Mesenchymal stem cell (in vitro differentiated cells and primary cell): ENCODE measurements at regions not wholly inside any gene's neighbourhood (a gene's known extent, or its start where the extent isn't known, plus 50 kb on each side); places are given as distances from the start of the nearest gene placed in this dataset.

ENCODE experiments used
- DNase-seq: peaks from one replicate; pipeline ENCODE4 v3.0.0-alpha.2; 2013
- H2AFZ ChIP-seq: one replicate; pipeline ENCODE4 v1.6.1; 2013; ENCODE audit warnings: low read depth, mild to moderate bottlenecking, control low read depth, inconsistent platforms, low read length, moderate library complexity
- H2AK5ac ChIP-seq: 2 replicates; pipeline ENCODE4 v1.6.1; 2013; ENCODE audit warnings: low read length, moderate library complexity, mild to moderate bottlenecking, inconsistent platforms; ENCODE audit not compliant: severe bottlenecking
- H2BK120ac ChIP-seq: one replicate; pipeline ENCODE4 v1.6.1; 2013; ENCODE audit warnings: low read depth, mild to moderate bottlenecking, inconsistent platforms, low read length, moderate library complexity
- H2BK12ac ChIP-seq, 2 experiments: one replicate each; pipeline ENCODE4 v1.6.1; 2013; ENCODE audit warnings: inconsistent platforms in 2 of 2, low read length in 2 of 2, mild to moderate bottlenecking in 2 of 2, moderate library complexity in 2 of 2, control low read depth in 1 of 2
- H2BK15ac ChIP-seq: one replicate; pipeline ENCODE4 v1.6.1; 2013; ENCODE audit warnings: mild to moderate bottlenecking, low read depth, inconsistent platforms; ENCODE audit not compliant: poor library complexity, severe bottlenecking
- H2BK5ac ChIP-seq: 2 replicates; pipeline ENCODE4 v1.6.1; 2013; ENCODE audit warnings: low read depth, mild to moderate bottlenecking, low read length, control low read depth, inconsistent platforms; ENCODE audit not compliant: poor library complexity, severe bottlenecking
- H3K14ac ChIP-seq, 2 experiments: one replicate each; pipeline ENCODE4 v1.6.1; 2013; ENCODE audit warnings: inconsistent platforms in 2 of 2, low read length in 2 of 2, control low read depth in 1 of 2, mild to moderate bottlenecking in 1 of 2, moderate library complexity in 1 of 2
- H3K18ac ChIP-seq, 2 experiments: one replicate each; pipeline ENCODE4 v1.6.1; 2013; ENCODE audit warnings: inconsistent platforms in 2 of 2, low read length in 2 of 2, control low read depth in 1 of 2, low read depth in 1 of 2, mild to moderate bottlenecking in 1 of 2
- H3K23ac ChIP-seq, 2 experiments: one replicate each; pipeline ENCODE4 v1.6.1; 2013; ENCODE audit warnings: inconsistent platforms in 2 of 2, low read length in 2 of 2, mild to moderate bottlenecking in 2 of 2, moderate library complexity in 2 of 2, control low read depth in 1 of 2
- H3K27ac ChIP-seq: 2 replicates; pipeline ENCODE4 v1.5.1; 2013; ENCODE audit warnings: mild to moderate bottlenecking, moderate library complexity, low read length, control low read depth, inconsistent platforms; ENCODE audit not compliant: poor library complexity, severe bottlenecking
- H3K27me3 ChIP-seq, 2 experiments: 2 replicates each; pipeline versions ENCODE4 v1.6.1 to v1.7.0; 2013; ENCODE audit warnings: low read length in 2 of 2, mild to moderate bottlenecking in 2 of 2, moderate library complexity in 2 of 2, control low read depth in 1 of 2, inconsistent platforms in 1 of 2; ENCODE audit not compliant: control insufficient read depth in 1 of 2, insufficient read depth in 1 of 2
- H3K36me3 ChIP-seq, 2 experiments: 2 replicates each; pipeline versions ENCODE4 v1.6.1 to v1.7.0; 2013; ENCODE audit warnings: low read length in 2 of 2, control low read depth in 1 of 2, inconsistent platforms in 1 of 2, low read depth in 1 of 2, mild to moderate bottlenecking in 1 of 2; ENCODE audit not compliant: insufficient read depth in 2 of 2, control insufficient read depth in 1 of 2
- H3K4ac ChIP-seq, 2 experiments: one replicate each; pipeline ENCODE4 v1.6.1; 2013; ENCODE audit warnings: inconsistent platforms in 2 of 2, low read length in 2 of 2, mild to moderate bottlenecking in 2 of 2, moderate library complexity in 2 of 2, control low read depth in 1 of 2, low read depth in 1 of 2
- H3K4me1 ChIP-seq: 2 replicates; pipeline ENCODE4 v1.6.1; 2013; ENCODE audit warnings: low read depth, low read length, control low read depth; ENCODE audit not compliant: control insufficient read depth, insufficient read depth
- H3K4me2 ChIP-seq: 2 replicates; pipeline ENCODE4 v1.6.1; 2013; ENCODE audit warnings: low read length, mild to moderate bottlenecking, inconsistent platforms; ENCODE audit not compliant: poor library complexity, severe bottlenecking
- H3K4me3 ChIP-seq, 2 experiments: 2 replicates each; pipeline versions ENCODE4 v1.5.1 to v1.7.0; 2013; ENCODE audit warnings: low read length in 2 of 2, mild to moderate bottlenecking in 2 of 2, control low read depth in 1 of 2, low read depth in 1 of 2; ENCODE audit not compliant: insufficient read depth in 1 of 2
- H3K79me1 ChIP-seq: replicated peaks from 2 replicates; pipeline ENCODE4 v1.6.1; 2013; ENCODE audit warnings: mild to moderate bottlenecking, control low read depth, low read length, inconsistent platforms; ENCODE audit not compliant: poor library complexity, severe bottlenecking
- H3K9ac ChIP-seq: 2 replicates; pipeline ENCODE4 v1.7.0; 2013; ENCODE audit warnings: mild to moderate bottlenecking, low read length, moderate library complexity
- H3K9me3 ChIP-seq: 2 replicates; pipeline ENCODE4 v1.7.0; 2013; ENCODE audit warnings: mild to moderate bottlenecking, low read length; ENCODE audit not compliant: control insufficient read depth
- H4K8ac ChIP-seq: one replicate; pipeline ENCODE4 v1.6.1; 2013; ENCODE audit warnings: inconsistent platforms, mild to moderate bottlenecking, low read length, moderate library complexity
- H4K91ac ChIP-seq: one replicate; pipeline ENCODE4 v1.6.1; 2013; ENCODE audit warnings: mild to moderate bottlenecking, low read length, inconsistent platforms
- WGBS: methylation state at CpG from one replicate; pipeline ENCODE4 v1.1.7; 2013; ENCODE audit warnings: mixed read lengths; 5-methylcytosine and 5-hydroxymethylcytosine counted together

DNA sequence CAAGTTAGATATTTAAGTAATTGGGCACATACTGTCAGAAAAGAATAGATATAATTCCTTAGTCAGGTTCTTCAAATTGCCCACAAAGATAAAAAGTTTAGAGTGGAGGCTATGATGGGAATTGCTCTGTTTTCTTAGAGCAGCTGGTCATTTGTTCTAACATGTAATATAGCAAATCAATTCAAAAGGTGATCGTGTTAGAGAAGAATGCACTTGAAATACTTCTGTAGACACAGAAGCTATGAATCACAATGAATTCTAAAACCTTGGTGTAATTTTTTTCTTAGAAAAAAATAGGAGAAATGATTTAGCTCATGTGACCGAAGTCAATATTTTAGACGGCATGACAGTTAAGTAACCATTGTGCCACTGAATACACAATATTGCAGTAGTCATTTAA is 918.1 kb upstream of the LRATD1 start:
- no peak overlapping the region for H3K9ac ChIP-seq
- H3K23ac ChIP-seq, result no peak overlapping the region
- H3K18ac ChIP-seq, result no peak overlapping the region
- H3K27ac ChIP-seq, result no peak overlapping the region
- no peak overlapping the region for H2BK120ac ChIP-seq
- H4K91ac ChIP-seq, result no peak overlapping the region
- no peak overlapping the region for H3K4me2 ChIP-seq
- DNase-seq, result no peak
- no peak overlapping the region for H2AFZ ChIP-seq
- no peak overlapping the region for H4K8ac ChIP-seq
- H3K4me1 ChIP-seq, result no peaks in the 10 kb centered on the region
- H3K36me3 ChIP-seq, result no peaks in the 10 kb centered on the region
- H3K9me3 ChIP-seq, result peaks cover 10% of the 10 kb centered on the region
- no peak overlapping the region for H2BK5ac ChIP-seq
- no peak overlapping the region for H2AK5ac ChIP-seq
- H3K4ac ChIP-seq, result no peak overlapping the region
- no peak overlapping the region for H2BK12ac ChIP-seq
- H3K14ac ChIP-seq, result no peak overlapping the region
- WGBS, result 70% methylated on average over 2 of the region's 3 CpGs
- no peaks in the 10 kb centered on the region for H3K79me1 ChIP-seq
- H2BK15ac ChIP-seq, result no peak overlapping the region
- no peak overlapping the region for H3K4me3 ChIP-seq
- H3K27me3 ChIP-seq, result no peaks in the 10 kb centered on the region

DNA sequence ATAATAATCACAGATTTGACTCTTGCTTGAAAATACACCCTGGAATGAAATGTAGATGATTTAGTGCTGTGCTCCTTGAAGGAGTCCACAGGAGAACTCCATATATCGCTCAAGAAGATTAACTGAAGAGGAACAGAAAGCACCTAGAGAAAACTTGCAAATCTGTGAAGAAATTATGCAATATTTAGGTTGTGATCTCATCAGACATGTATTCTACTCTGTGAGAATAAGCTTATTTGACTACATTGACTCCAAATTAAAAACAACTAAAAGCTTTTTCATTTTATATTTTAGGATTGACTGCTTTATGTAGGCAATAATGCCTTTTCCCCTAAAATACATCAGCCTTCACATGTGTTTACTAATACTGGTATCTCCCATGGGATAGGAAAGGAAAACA is 906.6 kb upstream of the LRATD1 start:
- Histone ChIP-seq H2BK12ac (no peak overlapping the region), H3K4ac (no peak overlapping the region), H4K8ac (no peak overlapping the region), H3K4me1 (no peaks in the 10 kb centered on the region), H3K9me3 (no peaks in the 10 kb centered on the region), H3K14ac (no peak overlapping the region), H2BK120ac (no peak overlapping the region), H3K27ac (no peak overlapping the region), H3K4me2 (no peak overlapping the region), H2AFZ (no peak overlapping the region), H2BK5ac (no peak overlapping the region), H2BK15ac (no peak overlapping the region), H3K79me1 (no peaks in the 10 kb centered on the region), H4K91ac (no peak overlapping the region), H3K23ac (no peak overlapping the region), H3K27me3 (no peaks in the 10 kb centered on the region), H3K36me3 (no peaks in the 10 kb centered on the region), H3K9ac (no peak overlapping the region), H3K4me3 (no peak overlapping the region), H3K18ac (no peak overlapping the region), H2AK5ac (no peak overlapping the region)
- WGBS, result 20% methylated on average over 1 of the region's 1 CpG
- no peak for DNase-seq

DNA sequence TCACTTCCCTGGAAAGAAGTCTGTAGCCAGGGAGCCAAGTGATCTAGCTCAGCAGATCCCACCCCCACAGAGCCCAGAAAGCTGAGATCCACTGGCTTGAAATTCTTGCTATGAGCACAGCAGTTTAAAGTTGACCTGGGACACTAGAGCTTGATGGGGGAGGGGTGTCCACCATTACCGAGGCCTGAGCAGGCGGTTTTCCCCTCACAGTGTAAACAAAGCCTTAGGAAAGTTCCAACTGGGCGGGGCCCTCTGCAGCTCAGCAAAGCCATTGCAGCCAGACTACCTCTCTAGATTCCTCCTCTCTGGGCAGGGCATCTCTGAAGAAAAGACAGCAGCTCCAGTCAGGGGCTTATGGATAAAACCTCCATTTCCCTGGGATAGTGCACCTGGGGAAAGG is 887.2 kb upstream of the LRATD1 start:
- no peak overlapping the region for H3K27ac ChIP-seq
- no peak overlapping the region for H3K4me2 ChIP-seq
- H2BK120ac ChIP-seq, result no peak overlapping the region
- H3K4ac ChIP-seq, result no peak overlapping the region
- no peaks in the 10 kb centered on the region for H3K4me1 ChIP-seq
- H3K23ac ChIP-seq, result no peak overlapping the region
- H2BK5ac ChIP-seq, result no peak overlapping the region
- no peak overlapping the region for H2AFZ ChIP-seq
- no peak overlapping the region for H4K8ac ChIP-seq
- no peak overlapping the region for H4K91ac ChIP-seq
- WGBS, result 11% methylated on average over 3 of the region's 3 CpGs
- H3K9ac ChIP-seq, result no peak overlapping the region
- no peaks in the 10 kb centered on the region for H3K27me3 ChIP-seq
- H3K79me1 ChIP-seq, result no peaks in the 10 kb centered on the region
- no peak overlapping the region for H3K18ac ChIP-seq
- no peaks in the 10 kb centered on the region for H3K36me3 ChIP-seq
- H2BK15ac ChIP-seq, result no peak overlapping the region
- H2BK12ac ChIP-seq, result no peak overlapping the region
- H2AK5ac ChIP-seq, result no peak overlapping the region
- no peak overlapping the region for H3K14ac ChIP-seq
- peaks cover 13% of the 10 kb centered on the region for H3K9me3 ChIP-seq
- no peak overlapping the region for H3K4me3 ChIP-seq
- DNase-seq, result no peak

DNA sequence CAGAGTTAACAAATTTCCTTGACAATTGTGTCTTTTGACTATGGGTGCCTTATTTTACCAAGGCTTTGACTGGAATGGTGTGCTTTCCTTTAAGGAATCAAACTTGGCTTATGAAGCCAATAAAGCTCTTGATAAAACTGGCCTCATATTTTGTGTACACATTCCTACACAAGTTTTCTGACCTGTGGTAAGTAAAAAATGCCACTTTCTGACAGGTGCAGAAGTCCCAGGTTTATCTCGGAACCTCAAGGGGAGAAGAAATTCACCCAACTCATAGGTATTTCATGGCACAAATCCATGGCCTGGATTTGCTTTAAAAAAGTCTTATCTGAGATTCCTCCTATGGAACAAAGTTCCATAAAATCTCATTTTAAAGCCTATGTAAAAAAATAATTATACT is 880.6 kb upstream of the LRATD1 start:
- H3K27me3 ChIP-seq, result no peaks in the 10 kb centered on the region
- H3K36me3 ChIP-seq, result no peaks in the 10 kb centered on the region
- no peak overlapping the region for H2AFZ ChIP-seq
- no peak overlapping the region for H2BK15ac ChIP-seq
- H3K4ac ChIP-seq, result no peak overlapping the region
- no peaks in the 10 kb centered on the region for H3K79me1 ChIP-seq
- H3K4me1 ChIP-seq, result no peaks in the 10 kb centered on the region
- H4K91ac ChIP-seq, result no peak overlapping the region
- no peak overlapping the region for H3K9ac ChIP-seq
- no peak overlapping the region for H3K4me3 ChIP-seq
- H2AK5ac ChIP-seq, result no peak overlapping the region
- no peak overlapping the region for H3K14ac ChIP-seq
- H3K9me3 ChIP-seq, result peaks cover 7% of the 10 kb centered on the region
- no peak overlapping the region for H2BK5ac ChIP-seq
- WGBS, result 86% methylated on average over 1 of the region's 1 CpG
- no peak overlapping the region for H2BK12ac ChIP-seq
- no peak overlapping the region for H2BK120ac ChIP-seq
- H3K4me2 ChIP-seq, result no peak overlapping the region
- no peak overlapping the region for H3K27ac ChIP-seq
- no peak overlapping the region for H3K23ac ChIP-seq
- no peak overlapping the region for H3K18ac ChIP-seq
- H4K8ac ChIP-seq, result no peak overlapping the region
- no peak for DNase-seq
